ENCODE measurements at regions not wholly inside any gene's neighbourhood (a gene's known extent, or its start where the extent isn't known, plus 50 kb on each side); places are given as distances from the start of the nearest gene placed in this dataset.
A peak's percentile ranks its signal among the peaks of the same experiment; 100 is the strongest.

DNA sequence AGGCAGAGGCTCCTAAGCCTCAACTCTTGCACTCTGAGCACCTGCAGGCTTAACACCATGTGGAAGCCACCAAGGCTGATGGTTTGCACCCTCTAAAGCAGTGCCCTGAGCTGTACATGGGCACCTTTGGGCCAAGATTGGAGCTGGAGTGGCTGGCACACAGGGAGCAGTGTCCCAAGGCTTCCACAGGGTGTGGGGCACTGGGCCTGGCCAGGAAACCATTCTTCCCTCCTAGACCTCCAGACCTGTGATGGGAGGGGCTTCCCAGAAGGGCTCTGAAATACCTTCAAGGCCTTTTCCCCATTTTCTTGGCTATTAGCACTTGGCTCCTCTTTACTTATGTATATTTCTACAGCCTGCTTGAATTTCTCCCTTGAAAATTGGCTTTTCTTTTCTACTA, 67.9 kb upstream of the PPM1J start:
- DNase-seq (ENCODE audit: low spot score), result no peak

DNA sequence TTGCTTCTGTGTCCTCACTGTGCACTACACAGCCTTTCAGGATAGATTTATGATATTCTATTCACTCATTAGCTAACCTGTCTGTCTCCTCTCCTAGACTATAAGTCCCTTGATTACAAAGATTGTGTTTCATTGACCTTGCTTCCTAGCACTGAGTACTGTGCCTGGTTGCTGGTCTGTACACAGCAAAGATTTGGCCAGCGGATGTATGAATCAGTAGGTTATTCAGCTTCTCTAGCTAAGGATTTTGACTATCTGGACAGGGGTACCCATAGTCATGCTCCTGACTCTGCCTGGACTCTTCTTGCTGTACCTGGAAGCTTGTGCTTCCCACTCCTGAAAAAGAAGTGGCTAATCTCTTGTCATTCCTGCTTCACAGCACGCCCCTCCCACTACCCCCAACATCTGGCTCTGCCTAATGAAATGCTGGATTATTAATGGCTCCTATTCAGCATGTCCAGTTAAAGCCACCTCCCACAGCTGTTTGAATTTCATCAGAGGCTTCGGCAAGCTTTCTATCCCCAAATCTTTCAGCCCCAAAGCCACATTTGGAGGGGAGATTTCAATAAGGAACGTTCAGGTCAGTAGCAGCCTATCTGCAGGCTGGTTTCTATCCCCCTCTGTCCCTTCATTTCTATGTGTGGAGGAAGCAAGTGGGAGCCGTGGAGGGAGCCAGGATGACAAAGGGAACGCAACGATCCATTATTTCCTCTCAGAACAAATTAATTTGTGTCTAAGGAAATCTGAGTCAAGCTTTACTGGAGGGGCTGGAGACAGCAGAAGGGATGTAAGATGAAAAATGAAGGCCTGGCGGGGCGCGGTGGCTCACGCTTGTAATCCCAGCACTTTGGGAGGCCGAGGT, 64.8 kb upstream of the PPM1J start:
- no peak for DNase-seq (ENCODE audit: low spot score)

DNA sequence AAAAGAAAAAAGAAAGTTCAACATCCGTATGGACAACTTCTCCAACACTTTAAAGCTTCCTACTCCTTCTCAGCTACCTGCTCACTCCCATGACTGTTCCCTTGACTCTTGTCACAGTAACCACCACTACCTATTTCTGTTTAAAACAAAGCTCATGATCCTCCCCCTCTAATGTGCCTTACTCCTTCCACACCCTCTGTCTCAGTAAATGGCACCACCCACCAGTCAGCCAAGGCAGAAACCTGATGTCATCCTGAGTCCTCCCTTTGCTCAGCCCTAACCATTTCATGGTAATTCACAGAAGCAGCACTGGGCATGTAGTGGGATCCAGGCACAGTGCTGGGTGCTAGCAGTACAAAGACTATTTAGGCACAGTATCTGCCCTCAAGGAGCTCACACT, 63.0 kb upstream of the PPM1J start:
- peak; percentile 42 for DNase-seq (ENCODE audit: low spot score)

DNA sequence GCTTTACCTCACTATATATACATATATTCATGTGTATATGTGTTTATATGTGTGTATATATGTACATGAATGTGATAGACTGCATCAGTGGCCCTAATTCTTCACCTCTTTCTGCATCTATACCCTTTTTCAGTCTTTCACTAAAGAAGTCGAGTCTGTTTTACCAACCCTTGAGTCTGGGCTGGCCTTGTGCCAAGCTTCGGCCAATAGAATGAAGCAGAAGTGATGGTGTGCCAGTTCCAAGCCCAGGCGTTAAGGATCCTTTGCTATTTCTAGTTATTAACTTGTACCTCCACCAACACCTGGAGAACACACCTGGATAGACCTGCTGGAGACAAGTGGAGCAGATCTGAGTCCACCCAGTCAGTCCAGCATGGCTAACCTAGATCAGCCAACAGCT, 61.6 kb upstream of the PPM1J start:
- no peak for DNase-seq (ENCODE audit: low spot score)

GRCh38 chr1:112772781-112773180, 57.6 kb upstream of the PPM1J start:
- no peak for DNase-seq (ENCODE audit: low spot score)

DNA sequence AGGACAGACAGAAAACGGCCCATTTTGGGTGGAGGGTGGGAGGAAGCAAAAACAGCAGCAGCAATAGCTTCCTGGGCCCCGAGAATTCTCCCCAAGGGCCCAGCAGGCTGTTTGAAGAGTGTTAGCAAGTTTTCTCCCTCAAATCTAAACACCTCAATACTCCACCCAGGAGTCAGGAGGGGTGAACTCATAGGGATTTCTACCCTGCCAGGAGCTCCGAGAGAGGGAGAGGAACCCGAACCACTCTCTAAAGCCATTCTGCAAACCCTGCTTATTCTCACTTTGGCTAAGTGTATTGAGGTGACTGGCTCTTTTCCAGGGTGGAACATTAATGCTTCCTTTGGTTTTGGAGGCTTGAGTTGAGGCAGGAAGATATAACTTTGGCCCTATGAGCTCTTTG, 55.6 kb upstream of the PPM1J start:
- DNase-seq (ENCODE audit: low spot score), result no peak

GRCh38 chr1:112769611-112770010, 54.5 kb upstream of the PPM1J start:
- no peak for DNase-seq (ENCODE audit: low spot score)

DNA sequence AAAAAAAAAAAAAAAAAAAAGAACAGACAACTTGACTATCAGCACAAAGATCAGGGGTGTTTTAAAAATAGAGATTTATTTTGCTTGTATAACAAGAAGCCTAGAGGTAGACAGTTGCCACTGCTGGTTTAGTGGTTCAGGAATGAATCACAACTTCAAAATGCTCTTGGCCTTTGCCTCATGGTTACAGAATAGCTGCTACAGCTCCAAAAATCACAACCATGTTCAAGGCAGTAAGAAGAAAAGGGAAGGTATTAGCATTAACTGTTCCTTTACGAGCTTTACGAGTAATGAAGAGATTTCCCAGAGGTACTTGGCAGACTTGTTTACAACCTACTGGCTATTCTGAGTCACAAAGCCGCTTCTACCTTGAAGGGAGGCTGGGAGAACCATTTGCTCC, 52.5 kb upstream of the PPM1J start:
- DNase-seq (ENCODE audit: low spot score), result no peak

Measured in putamen (tissue), 1 donor.